Breast epithelium (tissue), 3 donors: ENCODE measurements at regions not wholly inside any gene's neighbourhood (a gene's known extent, or its start where the extent isn't known, plus 50 kb on each side); places are given as distances from the start of the nearest gene placed in this dataset.

ENCODE experiments used
- CTCF ChIP-seq, 3 donors: fragments of 450-650 bp; IDR thresholded peaks; one replicate each; pipeline ENCODE4 v1.5.1; 2016 to 2017; ENCODE audit warnings: antibody characterized with exemption in 3 of 3, mild to moderate bottlenecking in 3 of 3, moderate library complexity in 3 of 3
- POLR2A ChIP-seq: fragments of 450-650 bp; IDR thresholded peaks from one replicate; pipeline ENCODE4 v1.6.1; 2016; ENCODE audit warnings: antibody characterized with exemption, mild to moderate bottlenecking, moderate library complexity
- POLR2AphosphoS5 ChIP-seq, 3 donors: sonication (generic); formaldehyde crosslinking; IDR thresholded peaks; one replicate each; pipeline ENCODE4 v1.6.1; 2017; ENCODE audit warnings: antibody characterized with exemption in 3 of 3

GRCh38 chr1:219826290-219826689 lies 102.1 kb downstream of the SLC30A10 start:
- TF ChIP-seq CTCF (IDR thresholded peaks at IDR 0.05) = no peak
- no peak for TF ChIP-seq POLR2A
- no peak for TF ChIP-seq POLR2AphosphoS5 (IDR thresholded peaks at IDR 0.05)
